HCT116 (cell line): ENCODE measurements at regions not wholly inside any gene's neighbourhood (a gene's known extent, or its start where the extent isn't known, plus 50 kb on each side); places are given as distances from the start of the nearest gene placed in this dataset.
"Not testable (repeated sequence)": the region's sequence is repeated elsewhere in the genome, so short reads cannot be mapped to it uniquely, and the experiment has no call there.

Experiments used
- ATAC-seq: fragments of 200-7000 bp; cut with Tn5 transposase; 2 replicates; pipeline ENCODE4 v1.9.1; 2020; ENCODE audit warnings: mild to moderate bottlenecking, moderate library complexity
- BruUV-seq: library from RNA; stranded (reverse); fragments of 400-500 nt; replicated peaks from 2 replicates; lab custom pipeline; 2021; lab: Mats Ljungman, UMichigan
- CTCF ChIA-PET: fragments of 300-600 bp; sonication (Branson Sonifier 250); formaldehyde crosslinking; loops from one replicate; lab custom pipeline; 2021; ENCODE audit warnings: antibody characterized with exemption; lab: Charles Lee
- POLR2A ChIA-PET: fragments of 300-600, 350-600 bp; sonication (Branson Sonifier 250); formaldehyde crosslinking; loops from one replicate; lab custom pipeline; 2021; ENCODE audit warnings: antibody characterized with exemption; lab: Charles Lee
- RAD21 ChIA-PET, 2 experiments: fragments of 300-600 bp; sonication (Branson Sonifier 250); formaldehyde crosslinking; loops; one replicate each; lab custom pipeline; 2023; ENCODE audit warnings: low total read pairs in 2 of 2; ENCODE audit not compliant: uncharacterized antibody in 2 of 2, unreplicated experiment in 2 of 2, low non-redundant PET in 1 of 2; lab: Charles Lee
- DNase-seq: peaks from one replicate; pipeline ENCODE4 v3.0.0-alpha.2; 2010; ENCODE audit warnings: low read depth, low spot score
- H2AFZ ChIP-seq: fragments of 200-600 bp; shearing (Covaris generic), sonication (generic); 2 replicates; pipeline ENCODE4 v1.6.1; 2017; ENCODE audit warnings: low read depth, mixed run types, mixed read lengths, antibody characterized with exemption, low read length; ENCODE audit not compliant: poor library complexity, severe bottlenecking
- H3K27ac ChIP-seq: 2 replicates; pipeline ENCODE4 v1.5.1; 2012; ENCODE audit warnings: low read depth, low read length
- H3K27me3 ChIP-seq: fragments of 200-600 bp; sonication (generic); 2 replicates; pipeline ENCODE4 v1.6.1; 2016; ENCODE audit warnings: mixed run types, low read length, mixed read lengths; ENCODE audit not compliant: insufficient read depth
- H3K36me3 ChIP-seq, 2 experiments: fragments of 200-500 bp in 1 of 2; fragments of 200-600 bp in 1 of 2; sonication (Bioruptor generic) in 1 of 2; sonication (generic) in 1 of 2; 2 replicates each; pipeline versions ENCODE4 v1.5.1 to v1.6.1; 2014 to 2016; ENCODE audit warnings: low read length in 2 of 2, inconsistent platforms in 1 of 2, mixed read lengths in 1 of 2, mixed run types in 1 of 2; ENCODE audit not compliant: insufficient read depth in 2 of 2, control insufficient read depth in 1 of 2
- H3K4me1 ChIP-seq, 2 experiments: fragments of 200-600 bp in 1 of 2; sonication (generic) in 1 of 2; 2 replicates each; pipeline versions ENCODE4 v1.5.1 to v1.6.1; 2012 to 2017; ENCODE audit warnings: low read length in 2 of 2, inconsistent platforms in 1 of 2, mild to moderate bottlenecking in 1 of 2, mixed read lengths in 1 of 2, mixed run types in 1 of 2, moderate library complexity in 1 of 2; ENCODE audit not compliant: insufficient read depth in 2 of 2, control insufficient read depth in 1 of 2
- H3K4me2 ChIP-seq: fragments of 200-600 bp; sonication (generic); 2 replicates; pipeline ENCODE4 v1.6.1; 2017; ENCODE audit warnings: mixed run types, low read length, mixed read lengths
- H3K4me3 ChIP-seq, 2 experiments: fragments of 200-600 bp in 1 of 2; sonication (generic) in 1 of 2; replicated peaks in 1 of 2; 2 replicates each; pipeline ENCODE4 v1.5.1; 2011 to 2016; ENCODE audit warnings: low read length in 2 of 2, control low read depth in 1 of 2, low read depth in 1 of 2, mild to moderate bottlenecking in 1 of 2, mixed read lengths in 1 of 2, mixed run types in 1 of 2
- H3K79me2 ChIP-seq: fragments of 200-600 bp; sonication (generic); 2 replicates; pipeline ENCODE4 v1.6.1; 2017; ENCODE audit warnings: mild to moderate bottlenecking, mixed run types, low read length, moderate library complexity, mixed read lengths; ENCODE audit not compliant: insufficient read depth
- H3K9ac ChIP-seq: fragments of 200-600 bp; sonication (generic); 2 replicates; pipeline ENCODE4 v1.6.1; 2016; ENCODE audit warnings: low read length, mixed read lengths
- H3K9me2 ChIP-seq: fragments of 200-600 bp; sonication (generic), shearing (Covaris generic); 2 replicates; pipeline ENCODE4 v1.6.1; 2017; ENCODE audit warnings: mixed run types, mild to moderate bottlenecking, moderate library complexity; ENCODE audit not compliant: insufficient read depth
- H3K9me3 ChIP-seq, 2 experiments: fragments of 200-500 bp in 1 of 2; fragments of 200-600 bp in 1 of 2; sonication (Bioruptor generic) in 1 of 2; sonication (generic) in 1 of 2; 2 replicates each; pipeline ENCODE4 v1.6.1; 2014 to 2017; ENCODE audit warnings: low read length in 2 of 2, mixed read lengths in 2 of 2, inconsistent platforms in 1 of 2, low read depth in 1 of 2, mild to moderate bottlenecking in 1 of 2, mixed run types in 1 of 2, moderate library complexity in 1 of 2; ENCODE audit not compliant: control insufficient read depth in 1 of 2, insufficient read depth in 1 of 2
- H4K20me1 ChIP-seq: fragments of 200-600 bp; sonication (generic), shearing (Covaris generic); 2 replicates; pipeline ENCODE4 v1.6.1; 2017; ENCODE audit warnings: mixed run types, mild to moderate bottlenecking, moderate library complexity; ENCODE audit not compliant: insufficient read depth
- ATF3 ChIP-seq: IDR thresholded peaks from 2 replicates; pipeline ENCODE4 v1.6.1; 2012
- CEBPB ChIP-seq: IDR thresholded peaks from 2 replicates; pipeline ENCODE4 v1.6.1; 2012; ENCODE audit warnings: low read depth
- EGR1 ChIP-seq: IDR thresholded peaks from 2 replicates; pipeline ENCODE4 v1.6.1; 2012; ENCODE audit warnings: low read depth
- ELF1 ChIP-seq: IDR thresholded peaks from 2 replicates; pipeline ENCODE4 v1.6.1; 2012; ENCODE audit warnings: low read depth, borderline replicate concordance
- EZH2 ChIP-seq: fragments of 200-600 bp; sonication (generic); IDR thresholded peaks from 2 replicates; pipeline ENCODE4 v1.6.1; 2017; ENCODE audit warnings: antibody characterized with exemption, mixed run types
- EZH2phosphoT487 ChIP-seq: fragments of 200-600 bp; IDR thresholded peaks from 2 replicates; pipeline ENCODE4 v1.6.1; 2018; ENCODE audit warnings: antibody characterized with exemption, borderline replicate concordance
- JUND ChIP-seq: IDR thresholded peaks from 2 replicates; pipeline ENCODE4 v1.6.1; 2012
- POLR2A ChIP-seq: IDR thresholded peaks from 2 replicates; pipeline ENCODE4 v1.7.0; 2011; ENCODE audit warnings: borderline replicate concordance; ENCODE audit not compliant: insufficient read depth, insufficient read length; ENCODE audit errors: extremely low read depth
- POLR2AphosphoS5 ChIP-seq: IDR thresholded peaks from 2 replicates; pipeline ENCODE4 v1.6.1; 2011; ENCODE audit warnings: mild to moderate bottlenecking, low read depth, low read length, moderate library complexity
- REST ChIP-seq: IDR thresholded peaks from 2 replicates; pipeline ENCODE4 v1.6.1; 2012; ENCODE audit warnings: low read depth
- SIN3A ChIP-seq: IDR thresholded peaks from 2 replicates; pipeline ENCODE4 v1.6.1; 2012; ENCODE audit warnings: low read depth
- SP1 ChIP-seq: IDR thresholded peaks from 2 replicates; pipeline ENCODE4 v1.6.1; 2012; ENCODE audit warnings: low read depth
- SRF ChIP-seq: IDR thresholded peaks from 2 replicates; pipeline ENCODE4 v1.6.1; 2012; ENCODE audit warnings: low read depth
- ZBTB33 ChIP-seq: IDR thresholded peaks from 2 replicates; pipeline ENCODE4 v1.6.1; 2011; ENCODE audit warnings: mild to moderate bottlenecking, low read length, moderate library complexity; ENCODE audit not compliant: insufficient replicate concordance; ENCODE audit errors: extremely low read depth
- ZNF274 ChIP-seq: fragments of 200-500 bp; sonication (Bioruptor generic); IDR thresholded peaks from 2 replicates; pipeline ENCODE4 v1.6.1; 2014; ENCODE audit warnings: mild to moderate bottlenecking, low read depth, low read length, inconsistent platforms
- intact Hi-C: fragments of 100-400 bp; cut with micrococcal nuclease; formaldehyde crosslinking; loops from 2 replicates; pipeline ENCODE4 v1.10.0; 2022

GRCh38 chr6:92388706-92389105, 1030.7 kb downstream of the EPHA7 start:
- H3K4me1 ChIP-seq, POLR2A ChIA-PET, H3K79me2 ChIP-seq, CTCF ChIA-PET, H3K4me3 ChIP-seq, ATAC-seq, H3K9ac ChIP-seq, H3K36me3 ChIP-seq, intact Hi-C loops, RAD21 ChIA-PET, H2AFZ ChIP-seq, H3K9me2 ChIP-seq, H3K4me2 ChIP-seq, BruUV-seq, H3K27me3 ChIP-seq, H4K20me1 ChIP-seq, DNase-seq, H3K27ac ChIP-seq: not testable (repeated sequence)
- H3K9me3 ChIP-seq: peaks cover 9 to 22% of the 10 kb centered on the region in 2 experiments; a peak in 2 of 4 replicates

GRCh38 chr6:92380803-92381601, 1038.4 kb downstream of the EPHA7 start:
- Histone ChIP-seq H4K20me1 (no peaks in the 10 kb centered on the region), H3K9me3 (peaks cover 10 to 21% of the 10 kb centered on the region in 2 experiments; a peak in 2 of 4 replicates), H3K27ac (no peak overlapping the region), H3K4me1 (no peaks in the 10 kb centered on the region), H3K27me3 (no peaks in the 10 kb centered on the region), H3K9ac (no peak overlapping the region), H3K79me2 (no peaks in the 10 kb centered on the region), H3K9me2 (no peaks in the 10 kb centered on the region), H3K4me2 (no peak overlapping the region), H3K4me3 (no peak overlapping the region), H3K36me3 (no peaks in the 10 kb centered on the region), H2AFZ (no peak overlapping the region)
- no TSS peak for BruUV-seq
- ATAC-seq (no peak), DNase-seq (no peak)
- RAD21 ChIA-PET: no interaction called here
- intact Hi-C loops: no loop called here
- POLR2A ChIA-PET: no interaction called here
- CTCF ChIA-PET: no interaction called here
- no peak for TF ChIP-seq SP1
- no peak for TF ChIP-seq ELF1
- no peak for TF ChIP-seq SIN3A
- TF ChIP-seq EGR1: no peak
- TF ChIP-seq REST: no peak
- TF ChIP-seq ZNF274: no peak
- no peak for TF ChIP-seq CEBPB
- no peak for TF ChIP-seq SRF
- TF ChIP-seq POLR2A: no peak
- TF ChIP-seq POLR2AphosphoS5: no peak
- no peak for TF ChIP-seq JUND
- no peak for TF ChIP-seq EZH2
- no peak for TF ChIP-seq ZBTB33
- TF ChIP-seq ATF3: no peak
- no peak for TF ChIP-seq EZH2phosphoT487
